ENCODE measurements at regions not wholly inside any gene's neighbourhood (a gene's known extent, or its start where the extent isn't known, plus 50 kb on each side); places are given as distances from the start of the nearest gene placed in this dataset.
"Not testable (repeated sequence)": the region's sequence is repeated elsewhere in the genome, so short reads cannot be mapped to it uniquely, and the experiment has no call there.

GRCh38 chr6:150493552-150493951, 106.1 kb upstream of the PLEKHG1 start:
- TF ChIP-seq CTCF (IDR thresholded peaks at IDR 0.05; ENCODE audit: extremely low read depth in 1 of 2, insufficient read depth in 1 of 2, low read depth in 1 of 2, low read length in 2 of 2); POLR2AphosphoS5 (IDR thresholded peaks at IDR 0.05; ENCODE audit: insufficient read depth, low read depth, low read length); EZH2 (IDR thresholded peaks at IDR 0.05; ENCODE audit: borderline replicate concordance, low read depth, low read length, severe bottlenecking); POLR2A (IDR thresholded peaks at IDR 0.05; ENCODE audit: low read depth, low read length); MYC (IDR thresholded peaks at IDR 0.05; ENCODE audit: low read depth, low read length): not testable (repeated sequence)

Data from endothelial cell of umbilical vein (primary cell).